ENCODE measurements at regions not wholly inside any gene's neighbourhood (a gene's known extent, or its start where the extent isn't known, plus 50 kb on each side); places are given as distances from the start of the nearest gene placed in this dataset.

DNA sequence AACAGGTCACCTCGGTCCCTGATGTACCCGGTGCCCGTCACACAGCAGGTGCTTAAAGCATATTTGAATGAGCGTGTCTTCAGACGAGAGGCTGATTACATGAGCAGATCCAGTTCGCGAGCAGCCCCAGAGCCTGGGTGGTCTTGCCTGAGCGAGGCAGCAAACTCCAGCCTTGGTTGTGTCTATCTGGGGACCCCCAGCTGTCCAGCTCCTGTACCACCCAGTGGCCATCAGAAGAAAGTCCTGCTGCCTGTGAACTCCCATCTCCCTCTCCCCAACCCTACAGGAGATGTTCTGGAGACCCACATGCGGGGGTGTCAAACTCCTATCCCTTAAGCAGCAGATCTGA is 174.2 kb downstream of the PHETA1 start:
- H3K27ac ChIP-seq: no peak overlapping the region
- TF ChIP-seq ZFX (IDR thresholded peaks at IDR 0.05; ENCODE audit: borderline replicate concordance): no peak
- TF ChIP-seq, protein P1, sequence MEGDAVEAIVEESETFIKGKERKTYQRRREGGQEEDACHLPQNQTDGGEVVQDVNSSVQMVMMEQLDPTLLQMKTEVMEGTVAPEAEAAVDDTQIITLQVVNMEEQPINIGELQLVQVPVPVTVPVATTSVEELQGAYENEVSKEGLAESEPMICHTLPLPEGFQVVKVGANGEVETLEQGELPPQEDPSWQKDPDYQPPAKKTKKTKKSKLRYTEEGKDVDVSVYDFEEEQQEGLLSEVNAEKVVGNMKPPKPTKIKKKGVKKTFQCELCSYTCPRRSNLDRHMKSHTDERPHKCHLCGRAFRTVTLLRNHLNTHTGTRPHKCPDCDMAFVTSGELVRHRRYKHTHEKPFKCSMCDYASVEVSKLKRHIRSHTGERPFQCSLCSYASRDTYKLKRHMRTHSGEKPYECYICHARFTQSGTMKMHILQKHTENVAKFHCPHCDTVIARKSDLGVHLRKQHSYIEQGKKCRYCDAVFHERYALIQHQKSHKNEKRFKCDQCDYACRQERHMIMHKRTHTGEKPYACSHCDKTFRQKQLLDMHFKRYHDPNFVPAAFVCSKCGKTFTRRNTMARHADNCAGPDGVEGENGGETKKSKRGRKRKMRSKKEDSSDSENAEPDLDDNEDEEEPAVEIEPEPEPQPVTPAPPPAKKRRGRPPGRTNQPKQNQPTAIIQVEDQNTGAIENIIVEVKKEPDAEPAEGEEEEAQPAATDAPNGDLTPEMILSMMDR (IDR thresholded peaks at IDR 0.05): no peak

DNA sequence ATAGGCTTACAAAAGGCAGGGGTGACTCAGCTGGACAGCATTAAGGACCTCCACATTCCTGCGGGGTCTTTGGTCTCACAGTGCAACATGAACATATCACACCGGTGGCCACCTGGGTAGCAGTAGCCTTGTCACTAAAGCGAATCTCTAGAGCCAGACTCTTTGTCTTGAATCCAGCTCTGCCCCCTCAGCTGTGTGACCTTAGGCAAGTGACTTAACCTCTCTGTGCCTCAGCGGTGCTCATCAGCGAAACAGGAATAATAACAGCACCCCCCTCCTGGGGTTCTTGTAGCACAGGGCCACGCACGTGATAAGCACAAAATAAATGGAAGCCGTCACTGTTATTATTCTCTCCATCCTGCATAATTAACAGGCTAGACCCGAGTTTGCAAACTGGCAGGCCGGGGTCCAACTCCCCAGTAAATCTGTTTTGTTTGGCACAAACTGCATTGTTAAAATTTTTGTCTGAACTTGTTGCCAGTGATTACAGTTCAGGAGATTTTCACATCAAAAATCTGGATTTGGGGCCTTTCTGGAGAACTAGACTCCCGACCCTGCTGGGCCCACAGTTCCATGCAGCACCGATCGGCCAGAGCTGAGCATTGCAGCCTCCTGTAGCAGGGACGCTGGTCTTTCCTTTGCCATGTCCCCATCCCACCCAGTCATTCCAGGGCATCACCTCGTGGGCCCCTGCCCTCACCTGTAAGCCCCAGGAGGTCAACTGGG is 174.8 kb downstream of the PHETA1 start:
- no peak for TF ChIP-seq ZFX (IDR thresholded peaks at IDR 0.05; ENCODE audit: borderline replicate concordance)
- TF ChIP-seq, protein P1 (IDR thresholded peaks at IDR 0.05): no peak
- no peak overlapping the region for H3K27ac ChIP-seq

DNA sequence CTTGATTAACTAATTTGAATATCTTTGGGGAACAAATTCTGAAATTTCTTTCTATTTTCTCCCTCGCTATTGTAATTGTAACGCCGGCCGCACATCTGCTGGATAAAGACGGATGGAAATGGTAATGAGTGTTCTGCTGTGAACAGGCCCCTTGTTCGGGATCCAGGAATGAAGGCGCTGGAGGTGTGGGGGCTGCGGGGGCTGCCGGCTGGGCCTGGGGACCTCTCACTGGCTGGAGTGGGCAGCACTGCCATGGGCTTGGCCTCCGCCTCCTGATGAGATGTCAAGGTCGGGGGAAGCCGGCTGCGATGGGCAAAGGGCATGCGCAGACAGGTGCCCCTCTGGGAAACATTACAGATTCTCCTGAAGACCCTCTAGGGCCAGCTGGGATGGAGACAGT is 175.4 kb downstream of the PHETA1 start:
- H3K27ac ChIP-seq: no peak overlapping the region
- TF ChIP-seq, protein P1 (IDR thresholded peaks at IDR 0.05): no peak
- no peak for TF ChIP-seq ZFX (IDR thresholded peaks at IDR 0.05; ENCODE audit: borderline replicate concordance)

DNA sequence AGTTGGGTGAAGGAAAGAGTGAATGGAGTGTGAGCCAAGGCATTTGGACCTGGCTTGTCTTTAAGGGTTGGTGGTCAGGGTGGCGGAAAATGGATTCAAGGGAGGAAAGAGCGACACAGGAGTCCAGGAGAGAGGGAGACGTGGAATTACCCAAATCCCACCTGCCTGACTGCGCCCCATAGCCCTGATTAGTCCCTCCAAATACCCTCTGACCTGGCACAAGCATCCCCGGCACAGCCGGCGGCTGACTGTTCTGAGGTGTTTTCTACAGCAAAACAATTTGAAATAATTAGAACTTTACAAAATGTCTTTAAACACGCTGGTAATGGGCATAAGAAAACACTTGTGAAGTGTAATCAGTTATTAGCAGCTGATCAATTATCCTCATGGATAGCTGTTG is 175.8 kb downstream of the PHETA1 start:
- TF ChIP-seq ZFX (IDR thresholded peaks at IDR 0.05; ENCODE audit: borderline replicate concordance): no peak
- TF ChIP-seq, protein P1 (IDR thresholded peaks at IDR 0.05): no peak
- H3K27ac ChIP-seq: no peak overlapping the region

DNA sequence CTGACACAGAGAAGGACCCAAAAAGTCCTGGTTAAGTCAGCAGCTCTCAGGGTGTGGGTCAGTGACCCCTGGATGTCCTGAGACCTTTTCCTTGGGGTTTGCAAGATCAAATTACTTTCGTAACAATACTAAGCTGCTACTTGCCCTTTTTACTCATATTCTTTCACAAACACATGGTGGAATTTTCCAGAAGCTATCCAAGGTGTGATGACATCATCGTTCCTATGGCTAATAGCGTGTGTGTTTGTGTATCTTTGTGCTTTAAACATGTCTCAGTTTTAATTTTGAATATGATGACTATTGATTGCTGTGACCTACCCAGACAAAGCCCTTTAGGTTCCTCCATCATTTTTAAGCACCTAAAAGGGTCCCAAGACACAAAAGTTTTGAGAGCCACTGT is 176.2 kb downstream of the PHETA1 start:
- no peak for TF ChIP-seq ZFX (IDR thresholded peaks at IDR 0.05; ENCODE audit: borderline replicate concordance)
- TF ChIP-seq, protein P1 (IDR thresholded peaks at IDR 0.05): no peak
- no peak overlapping the region for H3K27ac ChIP-seq

DNA sequence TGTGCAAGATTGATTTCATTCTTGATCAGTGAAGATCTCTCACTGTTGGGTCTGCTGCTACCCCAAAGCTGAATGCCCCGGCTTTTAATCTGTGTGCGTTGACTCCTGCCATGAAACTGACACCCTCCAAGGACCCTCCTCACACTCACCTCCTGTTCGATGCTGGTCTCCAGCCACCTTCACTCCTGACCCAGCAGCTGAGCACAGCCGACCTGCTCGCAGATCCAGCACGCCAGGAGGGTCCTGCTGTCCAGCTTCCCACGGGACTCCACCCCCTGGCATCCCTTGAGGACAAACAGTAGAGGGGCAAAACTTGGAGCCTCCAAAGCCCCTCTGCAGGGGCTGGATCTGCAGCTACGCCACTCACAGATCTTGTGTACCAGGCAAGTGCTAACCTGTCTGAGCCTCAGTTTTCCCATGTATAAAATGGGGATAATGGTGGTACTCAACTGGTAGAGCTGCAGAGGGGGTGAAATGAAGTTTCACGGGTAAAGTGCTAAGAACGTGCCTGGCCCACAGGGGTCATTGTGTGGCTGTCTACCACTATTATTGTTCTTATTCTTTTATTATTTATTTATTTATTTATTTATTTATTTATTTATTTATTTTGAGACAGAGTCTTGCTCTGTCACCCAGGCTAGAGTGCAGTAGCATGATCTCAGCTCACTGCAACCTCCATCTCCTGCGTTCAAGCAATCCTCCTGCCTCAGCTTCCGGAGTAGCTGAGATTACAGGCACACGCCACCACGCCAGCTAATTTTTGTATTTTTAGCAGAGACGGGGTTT is 178.0 kb downstream of the PHETA1 start:
- H3K27ac ChIP-seq: no peak overlapping the region
- TF ChIP-seq, protein P1 (IDR thresholded peaks at IDR 0.05): no peak
- TF ChIP-seq ZFX (IDR thresholded peaks at IDR 0.05; ENCODE audit: borderline replicate concordance): no peak

DNA sequence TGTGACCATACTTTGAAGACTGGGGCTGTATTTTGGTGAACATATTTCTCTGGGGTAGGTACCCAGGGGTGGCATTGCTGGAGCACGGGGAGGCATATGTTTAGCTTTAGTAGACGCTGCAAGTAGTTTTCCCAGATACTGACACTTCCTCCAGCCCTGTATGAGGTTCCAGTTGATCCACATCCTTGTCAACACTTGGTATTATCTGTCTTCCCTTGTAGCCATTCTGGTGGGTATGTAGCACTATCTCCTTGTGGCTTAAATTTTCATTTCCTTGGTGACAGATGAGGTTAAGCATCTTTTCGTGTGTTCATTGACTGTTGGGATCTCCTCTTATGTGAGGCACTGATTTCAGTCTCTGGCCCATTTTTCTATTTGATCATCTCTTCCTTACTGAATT is 179.1 kb downstream of the PHETA1 start:
- H3K27ac ChIP-seq: no peak overlapping the region
- TF ChIP-seq, protein P1 (IDR thresholded peaks at IDR 0.05): no peak
- no peak for TF ChIP-seq ZFX (IDR thresholded peaks at IDR 0.05; ENCODE audit: borderline replicate concordance)
